GM12872 (cell line): ENCODE measurements at regions not wholly inside any gene's neighbourhood (a gene's known extent, or its start where the extent isn't known, plus 50 kb on each side); places are given as distances from the start of the nearest gene placed in this dataset.

Experiments
- TF ChIP-seq, protein P1 (sequence below): IDR thresholded peaks from 3 replicates; pipeline ENCODE4 v1.5.1; 2011; ENCODE audit warnings: low read depth, mild to moderate bottlenecking, low read length, moderate library complexity; ENCODE audit not compliant: insufficient read depth

DNA sequence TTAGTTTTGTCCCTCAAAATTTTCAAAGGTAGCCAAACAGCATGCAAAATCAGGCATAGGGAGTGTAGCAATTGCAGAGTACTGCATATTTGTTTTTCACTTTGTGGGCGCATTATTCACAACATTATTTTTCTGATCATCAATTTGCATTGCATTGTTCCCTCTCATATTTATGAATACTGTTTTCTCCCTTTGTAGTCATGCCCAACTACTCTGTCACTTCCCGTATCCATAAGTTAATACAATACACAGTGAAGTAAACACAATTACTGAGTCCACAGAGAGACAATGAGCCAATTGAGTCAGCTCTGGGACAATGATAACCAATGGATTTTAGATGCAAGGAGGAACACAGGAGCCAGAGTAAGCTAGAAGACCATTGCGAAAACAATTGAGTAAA lies 944.0 kb upstream of the ADGRL4 start:
- TF ChIP-seq, protein P1, sequence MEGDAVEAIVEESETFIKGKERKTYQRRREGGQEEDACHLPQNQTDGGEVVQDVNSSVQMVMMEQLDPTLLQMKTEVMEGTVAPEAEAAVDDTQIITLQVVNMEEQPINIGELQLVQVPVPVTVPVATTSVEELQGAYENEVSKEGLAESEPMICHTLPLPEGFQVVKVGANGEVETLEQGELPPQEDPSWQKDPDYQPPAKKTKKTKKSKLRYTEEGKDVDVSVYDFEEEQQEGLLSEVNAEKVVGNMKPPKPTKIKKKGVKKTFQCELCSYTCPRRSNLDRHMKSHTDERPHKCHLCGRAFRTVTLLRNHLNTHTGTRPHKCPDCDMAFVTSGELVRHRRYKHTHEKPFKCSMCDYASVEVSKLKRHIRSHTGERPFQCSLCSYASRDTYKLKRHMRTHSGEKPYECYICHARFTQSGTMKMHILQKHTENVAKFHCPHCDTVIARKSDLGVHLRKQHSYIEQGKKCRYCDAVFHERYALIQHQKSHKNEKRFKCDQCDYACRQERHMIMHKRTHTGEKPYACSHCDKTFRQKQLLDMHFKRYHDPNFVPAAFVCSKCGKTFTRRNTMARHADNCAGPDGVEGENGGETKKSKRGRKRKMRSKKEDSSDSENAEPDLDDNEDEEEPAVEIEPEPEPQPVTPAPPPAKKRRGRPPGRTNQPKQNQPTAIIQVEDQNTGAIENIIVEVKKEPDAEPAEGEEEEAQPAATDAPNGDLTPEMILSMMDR, result no peak

DNA sequence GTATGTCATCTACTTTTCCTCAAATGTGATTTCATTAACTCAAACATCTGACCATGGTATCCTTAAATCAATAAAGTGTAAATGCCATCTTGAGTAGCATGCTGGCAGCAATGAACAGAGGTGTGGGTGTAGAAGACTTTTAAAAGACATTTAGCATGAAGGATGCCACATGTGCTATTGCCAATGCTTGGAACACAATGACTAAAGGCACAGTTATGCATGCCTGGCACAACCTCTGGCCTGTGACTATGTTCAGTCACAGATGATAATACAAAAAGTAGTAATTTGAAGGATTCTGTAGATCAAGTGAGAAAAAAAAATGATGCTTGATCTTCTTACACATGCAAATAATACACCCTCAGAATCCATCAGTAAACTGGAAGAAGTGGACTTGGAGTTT lies 938.9 kb upstream of the ADGRL4 start:
- TF ChIP-seq, protein P1, result no peak

DNA sequence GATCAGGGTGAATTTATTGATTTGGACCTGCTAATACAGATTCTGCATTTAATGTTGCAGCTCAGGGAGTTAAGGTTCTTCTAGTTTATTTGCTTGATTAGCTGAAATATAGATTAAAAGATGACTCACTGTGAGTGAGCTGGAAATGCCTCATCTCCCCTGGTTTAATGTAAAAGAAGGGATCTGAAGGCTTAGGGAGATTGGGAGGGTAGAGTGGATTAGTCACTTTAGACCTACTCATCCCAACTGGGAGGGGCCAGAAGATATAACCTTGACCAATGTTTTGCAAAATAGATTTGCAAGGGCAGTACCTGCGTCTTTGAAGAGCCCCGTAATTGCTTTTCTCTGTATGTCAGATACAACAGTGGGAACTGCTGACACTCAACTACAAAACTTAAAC lies 922.8 kb upstream of the ADGRL4 start:
- TF ChIP-seq, protein P1, result no peak

DNA sequence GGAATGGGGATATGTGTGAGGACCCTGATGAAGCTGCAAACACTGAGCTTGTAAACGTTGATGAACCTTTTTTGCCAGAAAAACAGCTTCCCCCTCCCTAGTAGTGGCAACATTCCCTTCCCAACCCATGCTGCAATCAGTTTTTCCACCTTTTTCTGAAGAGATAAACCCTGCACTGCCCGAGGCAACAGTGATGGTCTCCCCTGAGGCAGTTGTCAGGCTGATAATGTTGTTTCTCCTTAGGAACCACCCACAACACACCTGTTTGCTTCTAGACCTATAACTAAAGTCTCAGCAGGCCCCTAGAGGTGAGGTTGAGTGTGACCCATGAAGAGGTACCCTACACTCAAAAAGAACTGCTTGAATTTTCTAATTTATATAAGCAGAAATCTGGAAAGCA lies 922.4 kb upstream of the ADGRL4 start:
- TF ChIP-seq, protein P1, result no peak

DNA sequence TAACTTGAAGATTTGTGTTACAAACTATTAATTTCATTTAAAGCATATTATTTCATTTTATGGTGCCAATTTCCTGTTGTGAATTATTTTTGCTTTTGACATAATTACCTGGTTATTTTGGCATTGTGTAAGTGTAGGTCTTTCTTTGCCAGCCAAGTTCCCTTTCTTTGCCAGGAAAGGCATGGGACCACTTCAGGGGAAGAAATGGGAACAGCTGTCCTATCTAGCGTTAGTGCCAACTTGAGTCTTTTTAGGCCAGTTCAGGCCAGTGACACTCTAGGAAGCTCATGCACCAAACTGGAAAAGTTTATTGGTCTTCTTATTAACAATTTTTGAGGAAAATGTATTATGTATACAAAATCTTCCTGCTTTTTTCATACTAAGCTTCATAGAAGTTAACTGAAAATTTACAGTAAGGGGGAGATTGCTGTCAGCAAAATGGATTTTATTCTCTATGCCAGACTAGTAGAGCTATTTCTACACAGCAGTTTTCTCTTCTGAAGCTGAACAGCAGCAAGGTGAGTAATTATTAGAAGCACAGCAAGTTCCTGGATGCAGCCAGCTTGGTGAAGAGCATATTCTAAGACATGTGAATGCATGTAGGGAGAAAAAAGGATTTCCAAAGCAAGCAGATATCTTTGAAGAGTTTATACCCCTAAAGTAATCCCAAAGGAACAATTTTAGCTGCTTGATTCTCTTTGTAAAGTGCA lies 914.6 kb upstream of the ADGRL4 start:
- TF ChIP-seq, protein P1, result no peak

DNA sequence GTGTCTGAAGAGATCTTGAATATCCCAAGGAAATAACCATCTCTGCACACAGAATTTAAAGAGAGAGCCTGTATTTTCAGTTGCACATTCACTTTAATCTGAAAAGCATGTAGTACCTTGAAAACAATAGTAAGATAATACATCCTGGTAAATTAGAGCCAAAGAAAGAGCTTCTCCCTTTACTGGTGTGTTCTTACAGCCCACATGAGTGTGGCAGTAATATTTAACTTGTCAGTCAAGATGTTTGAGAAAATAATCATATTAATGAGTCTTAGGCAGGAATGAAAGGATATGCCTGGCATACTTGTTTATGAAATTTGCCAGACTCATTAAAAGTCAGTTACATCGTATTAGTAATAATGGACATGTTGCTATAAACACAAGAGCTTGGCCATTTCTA lies 908.4 kb upstream of the ADGRL4 start:
- TF ChIP-seq, protein P1, result no peak

DNA sequence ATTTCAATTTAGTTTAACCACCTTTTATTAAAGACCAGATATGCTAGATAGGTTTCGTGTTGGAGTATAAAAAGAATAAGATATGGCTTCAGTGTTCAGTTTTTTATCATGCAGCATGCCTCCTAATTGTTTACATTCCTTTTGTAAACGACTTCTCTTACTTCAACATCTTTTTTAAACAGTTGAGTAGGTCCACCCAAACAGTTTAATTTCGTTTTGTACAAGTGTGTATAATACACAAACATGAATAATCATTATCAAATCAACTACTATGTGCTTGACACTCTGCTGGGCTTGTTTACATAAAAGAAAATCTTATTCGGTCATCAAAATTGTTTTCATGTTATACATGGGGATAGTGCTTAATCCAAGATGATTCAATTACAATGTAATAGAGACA lies 906.3 kb upstream of the ADGRL4 start:
- TF ChIP-seq, protein P1, result no peak
